Fibroblast of mammary gland (primary cell): ENCODE measurements at regions not wholly inside any gene's neighbourhood (a gene's known extent, or its start where the extent isn't known, plus 50 kb on each side); places are given as distances from the start of the nearest gene placed in this dataset.
"Not testable (repeated sequence)": the region's sequence is repeated elsewhere in the genome, so short reads cannot be mapped to it uniquely, and the experiment has no call there.

Source experiments
- DNase-seq: peaks from one replicate; pipeline ENCODE4 v3.0.0-alpha.2; 2010; ENCODE audit warnings: low read depth
- H3K4me3 ChIP-seq: 2 replicates; pipeline ENCODE4 v1.5.1; 2011; ENCODE audit warnings: low read depth, mild to moderate bottlenecking, low read length, moderate library complexity; ENCODE audit not compliant: control insufficient read depth
- TF ChIP-seq, protein P1 (sequence below): conservative IDR thresholded peaks from 2 replicates; pipeline ENCODE4 v1.5.1; 2011; ENCODE audit warnings: low read depth, low read length, inconsistent platforms; ENCODE audit not compliant: control insufficient read depth, insufficient read depth

DNA sequence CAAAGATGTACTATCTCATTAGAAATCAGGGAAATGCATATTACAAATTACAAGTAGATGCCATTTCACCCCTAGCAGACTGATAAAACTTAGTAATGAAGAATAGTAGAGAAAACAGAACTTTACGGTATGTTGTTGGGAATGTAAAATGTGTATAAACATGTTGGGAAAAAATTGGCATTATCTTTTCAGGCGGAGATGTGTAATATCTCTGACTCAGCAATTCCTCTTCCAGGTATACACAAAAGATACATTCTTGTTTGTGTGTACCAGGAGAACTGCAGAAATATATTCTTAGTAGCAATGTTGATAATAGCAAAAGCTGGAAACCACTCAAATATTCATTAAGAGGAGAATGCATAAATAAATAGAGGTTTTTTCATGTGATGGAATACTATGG is 204.5 kb downstream of the LPIN1 start:
- no peak overlapping the region for H3K4me3 ChIP-seq
- TF ChIP-seq, protein P1, sequence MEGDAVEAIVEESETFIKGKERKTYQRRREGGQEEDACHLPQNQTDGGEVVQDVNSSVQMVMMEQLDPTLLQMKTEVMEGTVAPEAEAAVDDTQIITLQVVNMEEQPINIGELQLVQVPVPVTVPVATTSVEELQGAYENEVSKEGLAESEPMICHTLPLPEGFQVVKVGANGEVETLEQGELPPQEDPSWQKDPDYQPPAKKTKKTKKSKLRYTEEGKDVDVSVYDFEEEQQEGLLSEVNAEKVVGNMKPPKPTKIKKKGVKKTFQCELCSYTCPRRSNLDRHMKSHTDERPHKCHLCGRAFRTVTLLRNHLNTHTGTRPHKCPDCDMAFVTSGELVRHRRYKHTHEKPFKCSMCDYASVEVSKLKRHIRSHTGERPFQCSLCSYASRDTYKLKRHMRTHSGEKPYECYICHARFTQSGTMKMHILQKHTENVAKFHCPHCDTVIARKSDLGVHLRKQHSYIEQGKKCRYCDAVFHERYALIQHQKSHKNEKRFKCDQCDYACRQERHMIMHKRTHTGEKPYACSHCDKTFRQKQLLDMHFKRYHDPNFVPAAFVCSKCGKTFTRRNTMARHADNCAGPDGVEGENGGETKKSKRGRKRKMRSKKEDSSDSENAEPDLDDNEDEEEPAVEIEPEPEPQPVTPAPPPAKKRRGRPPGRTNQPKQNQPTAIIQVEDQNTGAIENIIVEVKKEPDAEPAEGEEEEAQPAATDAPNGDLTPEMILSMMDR: no peak
- no peak for DNase-seq

DNA sequence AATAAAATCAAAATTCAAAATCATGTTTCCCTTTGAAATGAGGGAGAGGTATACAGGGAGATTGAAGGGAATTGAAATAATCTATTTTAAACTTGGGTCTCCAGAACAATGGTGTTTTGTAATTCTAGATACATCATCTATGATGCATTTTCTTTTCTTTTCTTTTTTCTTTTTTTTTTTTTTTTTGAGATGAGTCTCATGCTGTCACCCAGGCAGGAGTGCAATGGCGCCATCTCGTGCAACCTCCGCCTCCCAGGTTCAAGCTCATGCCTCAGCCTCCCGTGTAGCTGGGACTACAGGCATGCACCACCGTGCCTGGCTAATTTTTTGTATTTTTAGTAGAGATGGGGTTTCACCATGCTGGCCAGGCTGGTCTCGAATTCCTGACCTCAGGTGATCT is 205.1 kb downstream of the LPIN1 start:
- H3K4me3 ChIP-seq, DNase-seq: not testable (repeated sequence)

DNA sequence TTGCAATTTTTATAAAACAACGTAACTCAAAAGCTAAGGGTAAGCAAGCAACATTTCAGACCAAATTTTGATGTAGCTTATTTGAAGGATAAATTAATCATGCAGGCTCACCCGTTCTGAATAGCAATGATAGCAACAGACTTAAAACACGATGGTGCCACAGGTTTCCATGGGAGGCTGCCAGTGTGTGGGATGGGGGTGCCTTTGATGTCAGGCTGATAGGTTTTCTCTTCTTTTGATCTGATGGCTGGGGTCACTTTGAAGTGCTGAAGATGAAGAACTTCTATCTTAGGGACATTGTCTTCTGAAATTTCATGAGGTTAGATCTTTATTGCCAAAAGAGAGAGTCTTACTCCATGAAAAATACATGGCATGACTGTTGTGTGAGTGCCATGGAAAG is 206.8 kb downstream of the LPIN1 start:
- no peak for DNase-seq
- H3K4me3 ChIP-seq: no peak overlapping the region
- TF ChIP-seq, protein P1: no peak

DNA sequence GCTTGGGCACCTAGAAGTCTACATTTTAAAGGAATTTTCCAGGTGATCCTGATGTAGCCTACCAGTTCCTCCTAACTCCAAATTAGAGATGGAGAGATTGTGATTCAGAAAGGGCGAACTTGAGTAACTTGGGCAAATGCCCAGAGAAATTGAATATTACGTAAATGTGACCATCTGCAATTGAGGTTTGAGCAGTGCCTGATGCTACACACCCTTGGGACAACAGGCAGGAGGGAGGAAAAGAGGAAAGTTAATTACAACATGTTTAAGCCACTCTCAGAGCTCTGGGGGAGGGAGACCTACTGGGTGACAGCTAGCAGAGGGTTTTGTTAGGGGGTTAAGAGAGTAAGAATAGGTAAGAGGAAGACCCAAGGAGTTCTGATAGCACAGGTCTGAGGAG is 208.9 kb downstream of the LPIN1 start:
- no peak overlapping the region for H3K4me3 ChIP-seq

DNA sequence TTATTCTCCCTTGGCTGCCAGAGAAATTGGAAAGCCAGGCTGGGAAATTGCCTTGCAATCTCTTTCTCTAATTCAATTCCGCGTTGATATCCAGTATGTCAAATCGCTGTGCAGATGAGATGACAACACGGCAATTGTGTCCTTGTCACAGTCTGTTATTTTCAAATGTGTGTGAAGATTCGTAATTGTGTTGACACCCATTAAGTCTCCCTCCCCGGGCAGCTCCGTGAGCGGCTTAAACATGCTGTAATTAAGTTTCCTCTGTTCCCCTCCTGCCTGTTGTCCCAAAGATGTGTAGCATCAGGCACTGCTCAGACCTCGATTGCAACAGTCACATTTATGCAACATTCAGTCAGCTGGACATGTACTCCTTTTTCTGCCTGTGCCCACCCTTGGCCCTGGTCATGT is 209.5 kb downstream of the LPIN1 start:
- no peak for DNase-seq
- TF ChIP-seq, protein P1: no peak
- H3K4me3 ChIP-seq: no peak overlapping the region

More for the DNA sequence above, 208.9 kb downstream of the LPIN1 start:
- DNase-seq: peak; percentile 88
- TF ChIP-seq, protein P1: no peak

DNA sequence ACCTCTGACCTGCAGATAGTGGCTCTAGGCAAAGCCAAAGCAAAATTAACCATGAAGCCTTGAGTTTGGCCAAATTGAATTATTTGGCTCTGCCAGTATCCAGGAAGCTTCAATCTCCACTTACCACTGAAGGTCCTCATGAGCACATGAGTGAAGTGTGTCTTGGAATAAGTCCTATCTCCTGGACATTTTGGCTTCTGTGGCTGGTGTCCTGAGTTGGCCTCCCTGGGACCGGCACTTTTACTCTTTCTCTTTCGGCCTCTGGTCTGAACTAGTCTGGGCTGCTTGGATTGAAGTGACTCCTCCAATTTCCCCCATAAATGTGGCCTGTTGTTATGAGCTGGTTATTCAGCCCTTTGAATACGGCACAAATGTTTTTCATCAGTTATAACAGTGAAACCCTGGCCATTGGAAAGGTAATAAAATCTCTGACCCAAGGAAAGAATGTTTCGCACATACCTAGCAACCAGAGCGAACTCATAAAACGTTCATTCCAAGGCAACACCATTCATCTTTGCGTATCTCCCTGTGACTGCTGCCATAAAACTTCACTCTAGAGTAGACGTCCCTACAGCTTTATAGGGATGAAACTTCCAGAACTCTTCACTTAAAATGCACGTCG is 216.4 kb downstream of the LPIN1 start:
- TF ChIP-seq, protein P1: no peak
- no peak for DNase-seq
- no peak overlapping the region for H3K4me3 ChIP-seq

DNA sequence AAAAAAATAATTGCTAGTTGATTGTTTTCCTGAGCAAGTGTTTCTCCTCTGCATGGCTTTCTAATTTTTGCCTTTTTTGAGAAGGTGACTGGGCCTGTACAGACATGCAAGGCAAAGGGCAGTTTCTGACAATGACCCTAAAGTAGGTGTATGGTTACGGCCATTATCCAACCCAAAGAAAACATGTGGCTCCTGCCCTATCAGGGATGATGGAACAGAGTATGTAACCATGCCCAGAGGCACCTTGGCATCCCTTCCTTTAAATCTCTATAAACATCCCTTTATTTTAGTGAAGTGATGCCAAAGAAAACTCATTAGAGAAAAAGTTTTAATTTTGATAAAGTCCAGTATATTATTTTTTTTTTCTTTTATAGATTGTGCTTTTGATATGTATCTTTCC is 217.5 kb downstream of the LPIN1 start:
- no peak for DNase-seq

More for the DNA sequence above, 217.5 kb downstream of the LPIN1 start:
- TF ChIP-seq, protein P1: no peak
- H3K4me3 ChIP-seq: no peak overlapping the region
